Activated T-helper 1 cell treated with anti-CD3 and anti-CD28 coated beads, Interleukin-2, amount 50 U/mL, for 16 hours (primary cell): ENCODE measurements at regions not wholly inside any gene's neighbourhood (a gene's known extent, or its start where the extent isn't known, plus 50 kb on each side); places are given as distances from the start of the nearest gene placed in this dataset.
"Not testable (repeated sequence)": the region's sequence is repeated elsewhere in the genome, so short reads cannot be mapped to it uniquely, and the experiment has no call there.

Experiments used
- DNase-seq, 2 donors: peaks; one replicate each; pipeline ENCODE4 v3.0.0-alpha.2; 2020; ENCODE audit warnings: low read depth in 1 of 2, low spot score in 1 of 2

DNA sequence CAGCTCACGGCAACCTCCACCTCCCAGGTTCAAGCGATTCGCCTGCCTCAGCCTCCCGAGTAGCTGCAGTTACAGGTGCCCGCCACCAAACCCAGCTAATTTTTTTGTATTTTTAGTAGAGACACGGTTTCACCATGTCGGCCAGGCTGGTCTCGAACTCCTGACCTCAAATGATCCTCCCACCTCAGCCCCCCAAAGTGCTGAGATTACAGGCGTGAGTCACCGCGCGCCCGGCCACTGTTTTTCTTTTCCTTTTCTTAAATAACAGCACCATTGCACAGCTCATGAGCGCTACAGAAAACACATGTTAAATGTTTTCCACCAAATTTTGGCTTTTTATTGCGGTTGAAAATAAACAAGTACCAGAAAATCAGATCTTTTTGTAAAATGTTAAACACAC, 195.5 kb downstream of the CRLF2 start:
- not testable (repeated sequence) for DNase-seq

GRCh38 chrX:1016281-1016680, 196.2 kb downstream of the CRLF2 start:
- not testable (repeated sequence) for DNase-seq

- no peak for DNase-seq
Observed at GRCh38 chrX:1012678-1013300, 199.7 kb downstream of the CRLF2 start.

GRCh38 chrX:1011691-1012283, 200.7 kb downstream of the CRLF2 start:
- no peak for DNase-seq

DNA sequence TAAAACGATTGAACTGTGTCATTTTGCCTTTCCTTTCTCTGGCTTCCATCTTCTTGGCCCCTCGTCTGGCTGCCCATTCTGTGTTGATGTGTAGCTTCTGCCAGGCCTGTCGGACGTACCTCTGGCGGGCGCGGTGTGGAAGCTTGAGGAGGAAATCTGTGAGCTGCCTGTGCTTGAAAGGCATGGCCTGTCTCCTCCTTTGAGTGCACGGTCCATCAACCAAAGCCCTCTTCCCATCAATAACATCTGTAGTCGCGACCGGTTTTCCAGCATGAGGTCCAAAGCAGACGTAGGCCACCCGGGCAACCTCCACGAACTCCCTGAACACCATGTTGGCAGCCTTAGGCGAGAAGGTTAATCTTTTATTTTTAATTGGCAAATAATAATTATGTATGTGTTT, 202.7 kb downstream of the CRLF2 start:
- no peak for DNase-seq

- DNase-seq = no peak
Observed at GRCh38 chrX:1006156-1006730, 206.2 kb downstream of the CRLF2 start.

GRCh38 chrX:1002611-1003010, 209.8 kb downstream of the CRLF2 start:
- no peak for DNase-seq

- DNase-seq = no peak
Observed at GRCh38 chrX:997631-998137, 214.8 kb downstream of the CRLF2 start.

DNA sequence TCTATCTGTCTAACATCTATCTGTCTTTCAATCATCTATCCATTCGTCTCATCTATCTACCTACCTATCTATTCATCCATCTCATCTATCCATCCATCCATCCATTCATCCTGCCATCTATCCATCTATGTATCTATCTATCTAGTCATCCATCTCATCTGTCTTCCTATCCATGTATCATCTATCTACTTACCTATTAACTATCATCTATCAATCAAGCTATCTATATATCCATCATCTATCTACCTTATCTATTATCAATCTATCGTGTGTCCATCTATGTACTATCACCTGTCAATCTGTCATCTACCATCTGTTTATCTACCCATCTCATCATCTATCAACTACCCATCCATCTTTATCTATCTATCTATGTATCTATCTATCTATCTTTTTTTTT, 217.7 kb downstream of the CRLF2 start:
- no peak for DNase-seq

- DNase-seq = peak in 1 of 2 donors; percentile 68
Observed at GRCh38 chrX:989959-990510, 222.4 kb downstream of the CRLF2 start.

GRCh38 chrX:988530-988929, 223.9 kb downstream of the CRLF2 start:
- DNase-seq = not testable (repeated sequence)

GRCh38 chrX:981791-982626, 230.4 kb downstream of the CRLF2 start:
- DNase-seq = no peak

DNA sequence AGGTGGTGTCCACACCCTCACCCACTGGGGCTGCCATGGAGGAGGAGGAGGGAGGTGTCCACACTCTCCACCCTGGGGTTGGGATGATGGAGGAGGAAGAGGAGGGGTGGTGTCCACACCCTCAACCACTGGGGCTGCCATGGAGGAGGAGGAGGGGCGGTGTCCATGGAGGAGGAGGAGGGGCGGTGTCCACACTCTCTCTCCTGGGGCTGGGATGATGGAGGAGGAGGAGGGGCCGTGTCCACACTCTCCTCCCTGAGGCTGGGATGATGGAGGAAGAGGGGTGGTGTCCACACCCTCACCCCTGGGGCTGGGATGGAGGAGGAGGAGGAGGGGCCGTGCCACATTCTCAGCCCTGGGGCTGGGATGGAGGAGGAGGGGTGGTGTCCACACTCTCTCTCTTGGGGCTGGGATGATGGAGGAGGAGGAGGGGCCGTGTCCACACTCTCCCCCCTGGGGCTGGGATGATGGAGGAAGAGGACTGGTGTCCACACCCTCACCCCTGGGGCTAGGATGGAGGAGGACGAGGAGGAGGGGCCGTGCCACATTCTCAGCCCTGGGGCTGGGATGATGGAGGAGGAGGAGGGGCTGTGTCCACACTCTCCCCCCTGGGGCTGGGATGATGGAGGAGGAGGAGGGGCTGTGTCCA, 231.7 kb downstream of the CRLF2 start:
- no peak for DNase-seq

DNA sequence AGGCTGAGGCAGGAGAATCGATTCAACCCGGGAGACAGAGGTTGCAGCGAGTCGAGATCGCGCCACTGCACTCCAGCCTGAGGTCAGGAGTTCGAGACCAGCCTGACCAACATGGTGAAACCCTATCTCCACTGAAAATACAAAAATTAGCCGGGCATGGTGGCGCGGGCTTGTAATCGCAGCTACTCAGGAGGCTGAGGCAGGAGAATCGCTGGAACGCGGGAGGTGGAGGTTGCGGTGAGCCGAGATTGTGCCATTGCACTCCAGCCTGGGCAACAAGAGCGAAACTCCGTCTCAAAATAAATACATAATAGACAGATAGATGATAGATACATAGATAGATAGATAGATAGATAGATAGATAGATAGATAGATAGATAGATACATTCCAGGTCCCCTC, 233.3 kb downstream of the CRLF2 start:
- DNase-seq = not testable (repeated sequence)

GRCh38 chrX:973010-973632, 239.3 kb downstream of the CRLF2 start:
- no peak for DNase-seq

DNA sequence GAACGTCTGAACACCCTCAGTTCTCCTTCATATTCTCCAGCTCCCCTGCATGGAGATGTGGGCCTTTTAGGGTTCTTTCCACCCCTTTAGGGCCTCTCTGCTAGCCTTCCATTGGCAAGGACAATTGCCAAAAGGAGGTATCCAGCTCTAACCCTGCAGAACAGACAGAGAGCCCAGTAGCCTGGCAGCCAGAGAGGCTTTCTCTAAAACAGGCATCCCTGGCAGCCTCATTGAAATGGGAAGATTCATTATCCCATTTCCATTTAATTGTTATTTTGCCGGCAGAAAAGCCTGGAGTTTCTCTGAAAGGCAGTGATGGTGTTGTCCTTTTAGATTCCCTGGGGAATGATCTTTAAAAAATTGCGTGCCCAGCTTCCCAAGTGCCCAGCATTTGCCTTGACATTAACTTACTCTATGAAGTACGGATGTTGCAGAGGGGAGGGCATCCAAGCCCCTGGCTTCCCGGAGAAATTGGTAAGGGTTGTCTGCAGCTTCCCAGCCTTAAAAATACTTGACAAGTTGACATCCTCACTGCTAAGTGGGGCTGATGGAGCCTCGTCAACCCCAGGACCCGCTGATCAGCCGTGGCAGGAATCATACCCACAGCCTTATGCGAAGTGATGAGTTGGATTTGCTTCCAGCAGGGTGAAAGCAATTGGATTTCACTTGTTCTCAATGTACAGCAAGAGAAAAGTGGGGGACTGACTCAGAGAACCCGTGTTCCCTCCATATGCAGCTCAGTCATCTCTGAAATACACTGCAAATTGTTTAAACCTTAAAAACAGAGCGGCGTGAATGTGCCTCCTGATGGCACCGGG, 244.1 kb downstream of the CRLF2 start:
- DNase-seq = no peak

DNA sequence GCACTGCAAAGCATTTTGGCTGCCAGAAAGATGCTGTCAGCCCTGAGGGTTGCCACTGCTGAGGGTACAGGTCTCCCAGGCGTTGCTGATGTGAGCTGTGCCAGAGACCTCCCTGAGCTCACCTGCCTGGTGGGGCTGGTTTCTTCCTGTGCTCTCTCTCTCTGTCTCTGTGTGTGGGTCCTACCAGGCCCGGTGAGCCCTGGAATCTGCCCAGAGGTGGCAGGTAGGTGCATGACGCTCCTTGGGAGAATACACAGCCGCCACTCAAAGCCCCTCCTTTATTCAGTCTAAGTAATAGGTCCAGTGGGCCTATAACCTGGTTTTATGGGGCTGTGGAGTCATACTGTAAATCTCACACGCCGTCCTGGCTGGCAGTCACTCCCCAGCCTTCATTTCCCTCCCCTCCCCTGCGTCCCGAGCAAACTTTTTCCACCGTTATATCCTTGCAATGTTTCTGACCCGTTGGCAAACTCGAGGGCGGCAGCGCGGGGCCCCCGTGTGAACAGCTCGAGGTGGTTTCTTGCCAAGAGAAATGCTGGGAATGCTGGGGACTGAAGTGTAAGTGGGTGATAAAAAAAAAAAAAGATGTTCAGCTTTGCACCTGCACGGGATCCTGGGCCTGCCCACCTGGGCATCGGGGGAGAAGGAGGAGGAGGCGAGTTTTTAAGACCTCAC, 245.9 kb downstream of the CRLF2 start:
- no peak for DNase-seq

GRCh38 chrX:964831-965416, 247.5 kb downstream of the CRLF2 start:
- no peak for DNase-seq

GRCh38 chrX:960821-961220, 251.6 kb downstream of the CRLF2 start:
- DNase-seq = no peak
